AG09309 (cell line): ENCODE measurements at regions not wholly inside any gene's neighbourhood (a gene's known extent, or its start where the extent isn't known, plus 50 kb on each side); places are given as distances from the start of the nearest gene placed in this dataset.

ENCODE experiments used
- DNase-seq: peaks from one replicate; pipeline ENCODE4 v3.0.0-alpha.2; 2010; ENCODE audit warnings: low read depth
- H3K4me3 ChIP-seq: 2 replicates; pipeline ENCODE4 v1.5.1; 2011; ENCODE audit warnings: mild to moderate bottlenecking, low read depth, low read length, moderate library complexity; ENCODE audit not compliant: control insufficient read depth
- TF ChIP-seq, protein P1 (sequence below): IDR thresholded peaks from 2 replicates; pipeline ENCODE4 v1.5.1; 2011; ENCODE audit warnings: mild to moderate bottlenecking, low read depth, low read length, inconsistent platforms; ENCODE audit not compliant: insufficient read depth, control insufficient read depth; ENCODE audit errors: missing control alignments

DNA sequence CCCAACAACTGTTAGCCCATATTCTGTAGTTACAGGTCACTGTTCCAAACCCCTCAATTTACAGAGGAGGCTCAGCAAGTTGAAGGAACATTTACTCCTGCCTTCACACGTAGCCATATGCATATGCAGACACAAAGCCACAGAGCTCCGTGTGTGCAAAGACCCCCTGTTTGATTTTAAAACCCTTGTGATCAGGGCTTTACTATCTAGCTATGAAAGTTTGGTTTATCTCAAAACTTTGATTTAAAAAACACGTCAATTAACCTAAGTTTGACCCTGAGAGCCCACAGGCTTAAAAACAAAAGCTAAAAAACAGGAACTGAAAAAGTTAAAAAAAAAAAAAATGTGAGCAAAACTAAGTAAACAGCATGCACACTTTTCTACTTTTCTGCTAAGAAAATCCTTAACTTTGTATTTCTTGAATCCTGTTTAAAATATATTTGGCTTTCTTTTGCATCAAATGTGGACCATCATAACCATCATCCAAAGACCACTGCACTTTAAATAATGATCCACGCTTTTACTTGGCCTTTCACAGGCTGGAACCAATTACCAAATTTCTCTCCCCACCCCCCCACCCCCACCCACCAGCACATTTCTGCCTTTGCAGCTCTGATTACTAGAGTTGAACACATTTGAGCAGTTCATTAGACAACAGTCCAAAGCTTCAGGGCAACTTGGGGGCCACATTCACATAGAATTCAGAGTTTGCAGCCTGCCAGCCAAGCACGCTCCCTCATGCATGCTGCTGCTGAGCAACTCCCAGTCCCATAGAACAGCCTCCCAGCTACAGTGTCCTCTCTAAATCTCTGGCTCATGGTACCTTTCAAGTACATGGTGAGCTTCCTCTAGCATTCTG lies 128.8 kb upstream of the MAP3K1 start:
- TF ChIP-seq, protein P1, sequence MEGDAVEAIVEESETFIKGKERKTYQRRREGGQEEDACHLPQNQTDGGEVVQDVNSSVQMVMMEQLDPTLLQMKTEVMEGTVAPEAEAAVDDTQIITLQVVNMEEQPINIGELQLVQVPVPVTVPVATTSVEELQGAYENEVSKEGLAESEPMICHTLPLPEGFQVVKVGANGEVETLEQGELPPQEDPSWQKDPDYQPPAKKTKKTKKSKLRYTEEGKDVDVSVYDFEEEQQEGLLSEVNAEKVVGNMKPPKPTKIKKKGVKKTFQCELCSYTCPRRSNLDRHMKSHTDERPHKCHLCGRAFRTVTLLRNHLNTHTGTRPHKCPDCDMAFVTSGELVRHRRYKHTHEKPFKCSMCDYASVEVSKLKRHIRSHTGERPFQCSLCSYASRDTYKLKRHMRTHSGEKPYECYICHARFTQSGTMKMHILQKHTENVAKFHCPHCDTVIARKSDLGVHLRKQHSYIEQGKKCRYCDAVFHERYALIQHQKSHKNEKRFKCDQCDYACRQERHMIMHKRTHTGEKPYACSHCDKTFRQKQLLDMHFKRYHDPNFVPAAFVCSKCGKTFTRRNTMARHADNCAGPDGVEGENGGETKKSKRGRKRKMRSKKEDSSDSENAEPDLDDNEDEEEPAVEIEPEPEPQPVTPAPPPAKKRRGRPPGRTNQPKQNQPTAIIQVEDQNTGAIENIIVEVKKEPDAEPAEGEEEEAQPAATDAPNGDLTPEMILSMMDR, result no peak
- DNase-seq, result no peak
- H3K4me3 ChIP-seq, result no peak overlapping the region

DNA sequence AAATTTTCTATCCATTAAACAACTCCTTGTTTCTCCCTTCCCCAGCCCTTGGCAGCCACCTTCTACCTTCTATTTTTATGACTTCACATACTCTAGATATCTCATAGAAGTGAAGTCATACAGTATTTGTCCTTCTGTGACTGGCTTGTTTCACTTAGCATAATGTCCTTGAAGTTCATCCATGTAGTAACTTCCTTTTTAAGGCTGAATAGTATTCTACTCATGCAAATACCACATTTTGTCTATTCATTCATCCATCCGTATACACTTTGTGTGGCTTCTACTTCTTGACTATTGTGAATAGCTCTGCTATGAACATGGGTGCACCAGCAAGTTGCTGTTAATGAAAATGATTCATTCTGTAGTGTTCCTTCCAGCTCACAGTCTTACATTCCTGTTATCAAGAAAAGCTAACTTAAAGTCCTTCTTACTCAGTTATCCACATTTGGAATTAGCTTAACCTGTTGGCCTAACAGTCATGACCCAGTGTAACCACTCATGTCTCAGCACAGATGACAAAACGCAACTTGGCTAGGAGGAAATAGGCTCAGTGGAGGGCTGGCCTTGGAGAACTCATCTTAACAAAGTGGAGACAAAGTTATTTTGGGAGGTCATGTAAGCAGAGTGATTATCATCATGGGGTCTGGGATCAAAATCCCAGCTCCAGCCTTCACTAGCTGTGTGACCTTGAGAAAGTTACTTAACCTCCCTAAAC lies 129.7 kb upstream of the MAP3K1 start:
- DNase-seq, result no peak
- no peak overlapping the region for H3K4me3 ChIP-seq
- TF ChIP-seq, protein P1, result no peak

DNA sequence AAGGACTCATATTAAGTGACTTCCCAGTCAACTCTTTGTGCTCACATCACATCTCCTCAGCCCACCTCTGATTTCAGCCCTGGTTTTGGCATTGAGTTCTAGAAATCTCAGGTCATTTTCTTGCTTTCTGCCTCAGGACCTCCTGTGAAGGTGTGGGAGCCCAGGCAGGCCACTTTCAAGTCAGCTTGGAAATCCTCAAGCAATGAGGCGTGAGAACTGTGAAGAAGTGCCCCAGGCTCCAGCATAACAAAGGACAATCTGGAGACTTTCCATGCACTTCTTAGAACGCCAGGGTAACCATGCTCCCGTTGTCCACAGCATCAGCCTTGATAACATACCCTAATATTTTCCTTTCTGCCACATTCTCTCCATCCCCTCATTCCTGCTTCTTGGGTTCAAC lies 131.2 kb upstream of the MAP3K1 start:
- TF ChIP-seq, protein P1, result no peak
- H3K4me3 ChIP-seq, result no peak overlapping the region
- DNase-seq, result no peak

DNA sequence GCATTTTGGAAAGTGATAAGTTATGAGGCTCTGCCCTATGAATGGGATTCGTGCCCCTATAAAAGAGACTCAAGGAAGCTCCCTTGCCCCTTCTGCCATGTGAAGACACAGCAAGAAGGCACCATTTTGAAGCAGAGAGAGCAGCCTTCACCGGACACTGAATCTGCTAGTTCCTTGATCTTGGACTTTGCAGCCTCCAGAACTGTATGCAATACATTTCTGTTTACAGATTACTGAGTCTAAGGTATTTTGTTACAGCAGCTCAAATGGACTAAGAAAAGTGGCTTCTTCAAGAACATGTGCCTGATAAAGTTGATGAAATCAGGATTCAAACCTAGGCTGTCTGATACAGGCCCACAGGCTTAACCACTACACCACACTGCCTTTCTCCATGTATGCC lies 131.6 kb upstream of the MAP3K1 start:
- no peak for DNase-seq
- TF ChIP-seq, protein P1, result no peak
- no peak overlapping the region for H3K4me3 ChIP-seq

DNA sequence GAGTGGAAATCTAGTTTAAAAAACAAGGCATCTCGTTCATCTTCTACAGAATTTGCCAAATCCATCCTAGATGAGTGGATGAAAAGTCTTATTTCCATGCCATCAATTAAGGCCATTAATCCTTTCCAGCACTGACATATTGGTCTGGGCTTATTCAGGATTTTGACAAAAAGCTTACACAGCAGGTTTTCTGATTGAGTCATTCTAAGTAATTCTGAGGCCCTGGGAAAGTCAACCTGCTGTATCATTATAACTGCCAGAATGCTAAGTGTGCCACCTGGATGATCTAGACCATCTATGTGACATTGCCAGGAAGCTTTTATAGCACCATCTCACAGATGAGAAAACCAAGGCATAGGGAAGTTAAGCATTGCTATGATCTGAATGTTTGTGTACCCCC lies 132.1 kb upstream of the MAP3K1 start:
- TF ChIP-seq, protein P1, result no peak
- no peak for DNase-seq
- H3K4me3 ChIP-seq, result no peak overlapping the region

DNA sequence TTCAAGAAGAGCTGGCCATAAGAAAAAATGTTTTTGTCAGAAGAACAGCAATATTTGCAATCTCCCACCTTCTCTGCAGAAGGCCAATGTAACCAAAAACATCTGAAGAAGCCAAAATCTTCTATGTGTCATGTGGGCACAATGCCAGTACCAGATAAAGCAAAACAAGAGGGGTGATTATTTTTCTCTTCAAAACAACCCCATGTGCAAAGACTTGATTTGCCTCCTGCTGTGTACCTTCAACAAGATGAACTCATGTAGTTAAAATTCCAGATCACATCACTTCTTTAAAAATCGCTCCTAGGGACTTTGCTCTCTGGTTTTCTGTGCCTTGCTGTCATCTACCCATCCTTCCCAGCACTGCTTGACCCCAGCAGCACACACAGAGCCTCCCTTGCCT lies 134.0 kb upstream of the MAP3K1 start:
- no peak for DNase-seq
- no peak overlapping the region for H3K4me3 ChIP-seq
- TF ChIP-seq, protein P1, result no peak

DNA sequence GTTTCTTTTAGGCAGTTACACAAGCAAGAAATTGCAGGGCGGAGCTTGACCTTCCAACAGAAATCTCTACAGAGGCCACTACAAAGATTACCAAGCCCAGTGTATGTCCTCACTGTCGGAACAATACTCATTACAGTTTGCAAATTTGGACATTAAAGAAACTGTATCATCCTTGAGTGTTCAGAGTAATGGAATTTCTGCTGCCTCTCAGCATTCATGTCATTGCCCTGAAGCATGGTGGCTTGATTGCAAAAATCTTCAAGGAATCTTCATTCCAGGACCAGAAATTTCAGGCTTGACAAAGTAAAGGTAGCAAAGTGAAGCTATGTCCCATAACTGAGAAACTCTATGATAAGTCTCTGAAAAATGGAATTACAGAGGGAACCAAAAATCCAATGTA lies 134.6 kb upstream of the MAP3K1 start:
- H3K4me3 ChIP-seq, result no peak overlapping the region
- TF ChIP-seq, protein P1, result no peak
- DNase-seq, result no peak
